Parathyroid adenoma (tissue), 2 donors: ENCODE measurements at regions not wholly inside any gene's neighbourhood (a gene's known extent, or its start where the extent isn't known, plus 50 kb on each side); places are given as distances from the start of the nearest gene placed in this dataset.
"Not testable (repeated sequence)": the region's sequence is repeated elsewhere in the genome, so short reads cannot be mapped to it uniquely, and the experiment has no call there.

Experiments
- H2AFZ ChIP-seq: fragments of 300-600 bp; sonication (generic); one replicate; pipeline ENCODE4 v1.7.0; 2017; ENCODE audit warnings: antibody characterized with exemption, mild to moderate bottlenecking
- H3K27ac ChIP-seq: fragments of 300-600 bp; sonication (generic); one replicate; pipeline ENCODE4 v1.7.0; 2017
- H3K27me3 ChIP-seq: fragments of 300-600 bp; sonication (generic); one replicate; pipeline ENCODE4 v1.7.0; 2017; ENCODE audit warnings: low read length; ENCODE audit not compliant: control insufficient read depth, insufficient read depth
- H3K36me3 ChIP-seq: fragments of 300-600 bp; sonication (generic); one replicate; pipeline ENCODE4 v1.7.0; 2017; ENCODE audit warnings: low read length; ENCODE audit not compliant: control insufficient read depth, insufficient read depth
- H3K4me1 ChIP-seq: fragments of 300-600 bp; sonication (generic); one replicate; pipeline ENCODE4 v1.7.0; 2017; ENCODE audit warnings: control low read depth
- H3K4me2 ChIP-seq: fragments of 300-600 bp; sonication (generic); one replicate; pipeline ENCODE4 v1.7.0; 2017; ENCODE audit warnings: low read length
- H3K4me3 ChIP-seq: fragments of 300-600 bp; sonication (generic); one replicate; pipeline ENCODE4 v1.7.0; 2017; ENCODE audit warnings: low read depth, low read length
- H3K79me2 ChIP-seq: fragments of 300-600 bp; sonication (generic); one replicate; pipeline ENCODE4 v1.7.0; 2017; ENCODE audit warnings: control low read depth
- H3K9ac ChIP-seq: fragments of 300-600 bp; sonication (generic); one replicate; pipeline ENCODE4 v1.7.0; 2017; ENCODE audit warnings: mild to moderate bottlenecking
- H3K9me3 ChIP-seq: fragments of 300-600 bp; sonication (generic); one replicate; pipeline ENCODE4 v1.7.0; 2017; ENCODE audit warnings: low read length; ENCODE audit not compliant: control insufficient read depth
- CTCF ChIP-seq: fragments of 300-600 bp; sonication (generic); IDR thresholded peaks from one replicate; pipeline ENCODE4 v1.7.0; 2017; ENCODE audit warnings: antibody characterized with exemption, mild to moderate bottlenecking
- donor health status: primary hyperparathyroidism.

GRCh38 chr9:29437526-29437925, 1864.2 kb upstream of the C9orf72 start:
- TF ChIP-seq CTCF = no peak
- Histone ChIP-seq H3K79me2 (no peaks in the 10 kb centered on the region), H3K36me3 (no peaks in the 10 kb centered on the region)

GRCh38 chr9:29439961-29440360, 1866.7 kb upstream of the C9orf72 start:
- Histone ChIP-seq H3K27ac (no peak overlapping the region), H3K4me1 (no peaks in the 10 kb centered on the region), H2AFZ (no peak overlapping the region), H3K79me2 (no peaks in the 10 kb centered on the region), H3K36me3 (no peaks in the 10 kb centered on the region), H3K9ac (no peak overlapping the region), H3K9me3 (no peaks in the 10 kb centered on the region), H3K27me3 (no peaks in the 10 kb centered on the region), H3K4me3 (no peak overlapping the region), H3K4me2 (no peak overlapping the region)
- no peak for TF ChIP-seq CTCF

More at GRCh38 chr9:29437526-29437925, 1864.2 kb upstream of the C9orf72 start:
- no peak overlapping the region for H3K4me3 ChIP-seq
- no peaks in the 10 kb centered on the region for H3K9me3 ChIP-seq
- no peak overlapping the region for H3K27ac ChIP-seq
- H2AFZ ChIP-seq = no peak overlapping the region
- H3K27me3 ChIP-seq = no peaks in the 10 kb centered on the region
- no peaks in the 10 kb centered on the region for H3K4me1 ChIP-seq
- no peak overlapping the region for H3K9ac ChIP-seq
- H3K4me2 ChIP-seq = no peak overlapping the region

- Histone ChIP-seq H3K79me2 (no peaks in the 10 kb centered on the region), H3K27me3 (no peaks in the 10 kb centered on the region), H2AFZ (no peak overlapping the region), H3K4me1 (no peaks in the 10 kb centered on the region), H3K36me3 (no peaks in the 10 kb centered on the region), H3K27ac (no peak overlapping the region), H3K4me2 (no peak overlapping the region), H3K4me3 (no peak overlapping the region), H3K9ac (no peak overlapping the region), H3K9me3 (no peaks in the 10 kb centered on the region)
- TF ChIP-seq CTCF = no peak
Measured at GRCh38 chr9:29440449-29440848, 1867.2 kb upstream of the C9orf72 start.

GRCh38 chr9:29445751-29446150, 1872.5 kb upstream of the C9orf72 start:
- H3K79me2 ChIP-seq = no peaks in the 10 kb centered on the region
- H3K36me3 ChIP-seq = no peaks in the 10 kb centered on the region
- no peak overlapping the region for H3K4me2 ChIP-seq
- TF ChIP-seq CTCF = no peak
- H3K9me3 ChIP-seq = no peaks in the 10 kb centered on the region
- no peaks in the 10 kb centered on the region for H3K4me1 ChIP-seq
- H3K27me3 ChIP-seq = no peaks in the 10 kb centered on the region
- no peak overlapping the region for H3K27ac ChIP-seq
- H3K9ac ChIP-seq = no peak overlapping the region
- no peak overlapping the region for H3K4me3 ChIP-seq
- H2AFZ ChIP-seq = no peak overlapping the region

- no peak for TF ChIP-seq CTCF
- H3K9ac ChIP-seq = no peak overlapping the region
Measured at GRCh38 chr9:29449306-29449705, 1876.0 kb upstream of the C9orf72 start.

DNA sequence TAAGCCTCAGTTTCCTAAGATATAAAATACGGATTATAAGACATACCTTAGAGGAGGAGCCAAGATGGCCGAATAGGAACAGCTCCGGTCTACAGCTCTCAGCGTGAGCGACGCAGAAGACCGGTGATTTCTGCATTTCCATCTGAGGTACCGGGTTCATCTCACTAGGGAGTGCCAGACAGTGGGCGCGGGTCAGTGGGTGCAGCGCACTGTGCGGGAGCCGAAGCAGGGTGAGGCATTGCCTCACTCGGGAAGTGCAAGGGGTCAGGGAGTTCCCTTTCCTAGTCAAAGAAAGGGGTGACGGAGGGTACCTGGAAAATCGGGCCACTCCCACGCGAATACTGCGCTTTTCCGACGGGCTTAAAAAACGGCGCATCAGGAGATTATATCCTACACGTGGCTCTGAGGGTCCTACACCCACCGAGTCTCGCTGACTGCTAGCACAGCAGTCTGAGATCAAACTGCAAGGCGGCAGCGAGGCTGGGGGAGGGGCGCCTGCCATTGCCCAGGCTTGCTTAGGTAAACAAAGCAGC, 1877.1 kb upstream of the C9orf72 start:
- H3K36me3 ChIP-seq, H3K9ac ChIP-seq, H3K27me3 ChIP-seq, H3K27ac ChIP-seq, H2AFZ ChIP-seq, H3K79me2 ChIP-seq, H3K4me1 ChIP-seq, H3K4me3 ChIP-seq, H3K9me3 ChIP-seq, H3K4me2 ChIP-seq: not testable (repeated sequence)

More at GRCh38 chr9:29449306-29449705, 1876.0 kb upstream of the C9orf72 start:
- Histone ChIP-seq H3K4me1 (no peaks in the 10 kb centered on the region), H3K79me2 (no peaks in the 10 kb centered on the region), H3K36me3 (no peaks in the 10 kb centered on the region), H3K4me3 (no peak overlapping the region), H3K27ac (no peak overlapping the region), H2AFZ (no peak overlapping the region), H3K9me3 (no peaks in the 10 kb centered on the region), H3K4me2 (no peak overlapping the region), H3K27me3 (no peaks in the 10 kb centered on the region)
